NCI-H2196 treated with DMSO at 0.1 percent for 48 hours (cell line): ENCODE measurements at regions not wholly inside any gene's neighbourhood (a gene's known extent, or its start where the extent isn't known, plus 50 kb on each side); places are given as distances from the start of the nearest gene placed in this dataset.
"Not testable (repeated sequence)": the region's sequence is repeated elsewhere in the genome, so short reads cannot be mapped to it uniquely, and the experiment has no call there.

Source experiments
- DNase-seq: peaks from one replicate; lab custom pipeline; 2025; ENCODE audit not compliant: unreplicated experiment; lab: John Stamatoyannopoulos, UW

DNA sequence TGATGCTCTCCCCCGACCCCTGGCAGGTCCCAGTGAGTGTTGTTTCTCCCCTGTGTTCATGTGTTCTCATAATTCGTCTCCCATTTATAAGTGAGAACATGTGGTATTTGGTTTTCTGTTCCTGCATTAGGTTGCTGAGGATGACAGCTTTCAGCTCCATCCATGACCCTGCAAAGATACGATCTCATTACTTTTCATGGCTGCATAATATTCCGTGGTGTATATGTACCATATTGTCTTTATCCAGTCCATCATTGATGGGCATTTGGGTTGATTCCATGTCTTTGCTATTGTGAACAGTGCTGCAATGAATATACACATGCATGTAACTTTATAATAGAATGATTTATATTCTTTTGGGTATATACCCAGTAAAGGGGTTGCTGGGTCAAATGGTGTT lies 321.5 kb downstream of the EMP1 start:
- not testable (repeated sequence) for DNase-seq

GRCh38 chr12:13509740-13510139 lies 313.2 kb downstream of the EMP1 start:
- no peak for DNase-seq

GRCh38 chr12:13505636-13506035 lies 309.1 kb downstream of the EMP1 start:
- no peak for DNase-seq

- no peak for DNase-seq
Observed at GRCh38 chr12:13505224-13505623, 308.7 kb downstream of the EMP1 start.

GRCh38 chr12:13504736-13505135 lies 308.2 kb downstream of the EMP1 start:
- no peak for DNase-seq

DNA sequence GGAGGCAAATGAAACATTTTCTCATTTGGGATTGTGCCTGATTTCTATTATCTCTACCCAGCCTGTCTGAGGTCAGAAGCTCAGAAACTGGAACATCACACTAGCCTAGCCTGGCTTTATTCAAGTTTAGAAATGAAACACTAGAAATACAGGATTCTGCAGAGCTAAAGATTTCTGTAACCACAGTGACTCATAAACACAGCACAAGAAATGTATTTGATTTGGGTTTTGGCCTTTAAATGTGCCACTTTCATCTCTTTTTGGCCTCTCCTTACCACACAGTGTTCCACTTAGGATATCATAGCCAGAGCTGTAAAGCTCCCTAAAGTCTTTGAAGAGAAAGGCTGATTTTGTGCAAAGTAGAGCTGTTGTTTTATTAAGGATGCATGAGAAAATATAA lies 307.5 kb downstream of the EMP1 start:
- DNase-seq = no peak

GRCh38 chr12:13503094-13503835 lies 306.7 kb downstream of the EMP1 start:
- DNase-seq = no peak

- DNase-seq = no peak
Observed at GRCh38 chr12:13499008-13499407, 302.5 kb downstream of the EMP1 start.

- DNase-seq = no peak
Observed at GRCh38 chr12:13496111-13496510, 299.6 kb downstream of the EMP1 start.

- DNase-seq = no peak
Observed at GRCh38 chr12:13489246-13489645, 292.7 kb downstream of the EMP1 start.

GRCh38 chr12:13487326-13487725 lies 290.8 kb downstream of the EMP1 start:
- no peak for DNase-seq

- DNase-seq = no peak
Observed at GRCh38 chr12:13486794-13487193, 290.3 kb downstream of the EMP1 start.

- no peak for DNase-seq
Observed at GRCh38 chr12:13478650-13479181, 282.2 kb downstream of the EMP1 start.

DNA sequence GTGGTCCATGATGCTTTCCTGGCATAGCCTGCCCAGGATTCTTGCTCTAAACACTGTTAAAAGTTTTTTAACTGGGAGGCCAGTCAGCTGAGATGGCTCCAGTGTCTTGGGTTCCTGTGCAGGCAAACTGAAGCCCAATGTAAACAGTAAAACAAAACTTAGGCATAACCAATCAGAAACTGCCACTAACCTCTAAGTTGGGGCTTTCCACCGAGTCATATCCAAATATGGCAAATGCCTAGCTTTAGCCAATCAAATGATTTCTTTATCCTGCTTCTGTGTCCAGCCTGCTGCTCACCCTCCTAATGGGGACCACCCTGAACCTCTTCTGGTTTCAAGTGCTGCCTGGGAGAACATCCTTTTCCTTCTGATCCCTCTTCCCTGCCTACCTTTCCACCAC lies 277.9 kb downstream of the EMP1 start:
- DNase-seq = no peak

GRCh38 chr12:13472690-13473089 lies 276.2 kb downstream of the EMP1 start:
- DNase-seq = no peak

DNA sequence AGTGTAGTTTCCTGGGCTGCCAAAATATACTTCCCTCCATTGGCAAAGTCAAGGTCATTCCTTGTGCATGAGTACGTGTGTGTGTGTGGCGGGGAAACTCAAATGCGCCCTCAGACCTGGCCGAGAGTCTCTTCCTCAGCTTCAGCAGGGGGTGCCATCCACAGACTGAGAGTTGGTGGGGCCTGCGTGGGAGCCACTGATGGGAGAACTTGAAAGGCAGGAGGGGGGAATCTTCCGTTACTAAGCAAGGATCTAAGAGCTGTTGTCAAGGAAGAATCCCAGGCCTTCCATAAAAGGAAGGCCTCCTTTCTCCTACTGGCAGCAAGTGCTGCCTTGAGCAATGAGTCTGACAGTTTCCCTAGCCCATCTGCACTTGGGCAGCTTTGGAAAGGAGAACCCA lies 274.9 kb downstream of the EMP1 start:
- DNase-seq = no peak

- DNase-seq = no peak
Observed at GRCh38 chr12:13465635-13466034, 269.1 kb downstream of the EMP1 start.

DNA sequence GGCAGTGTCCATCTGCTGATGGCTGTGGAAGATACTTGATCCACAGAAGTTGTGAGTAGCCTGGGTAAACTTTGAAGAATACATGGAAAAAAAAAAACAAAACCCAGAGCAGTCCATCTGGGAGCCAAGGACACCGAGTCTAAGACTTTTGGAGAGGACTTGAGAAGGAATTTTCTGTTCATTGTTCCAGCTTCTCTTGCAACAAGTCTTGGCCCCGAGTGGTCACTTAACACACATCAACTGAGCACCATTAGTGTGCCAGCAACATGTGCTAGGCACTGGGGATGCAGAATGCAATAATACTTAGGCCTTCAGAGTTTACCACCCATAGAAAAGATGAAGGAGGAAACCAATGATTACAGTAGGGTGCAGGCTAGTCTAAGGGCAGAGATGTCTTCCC lies 266.7 kb downstream of the EMP1 start:
- no peak for DNase-seq

- no peak for DNase-seq
Observed at GRCh38 chr12:13462450-13462849, 265.9 kb downstream of the EMP1 start.

GRCh38 chr12:13455778-13456144 lies 259.2 kb downstream of the EMP1 start:
- DNase-seq = no peak

GRCh38 chr12:13454991-13455777 lies 258.7 kb downstream of the EMP1 start:
- DNase-seq = no peak

GRCh38 chr12:13452955-13453570 lies 256.5 kb downstream of the EMP1 start:
- DNase-seq = no peak
